ENCODE measurements at regions not wholly inside any gene's neighbourhood (a gene's known extent, or its start where the extent isn't known, plus 50 kb on each side); places are given as distances from the start of the nearest gene placed in this dataset.
A peak's percentile ranks its signal among the peaks of the same experiment; 100 is the strongest.

DNA sequence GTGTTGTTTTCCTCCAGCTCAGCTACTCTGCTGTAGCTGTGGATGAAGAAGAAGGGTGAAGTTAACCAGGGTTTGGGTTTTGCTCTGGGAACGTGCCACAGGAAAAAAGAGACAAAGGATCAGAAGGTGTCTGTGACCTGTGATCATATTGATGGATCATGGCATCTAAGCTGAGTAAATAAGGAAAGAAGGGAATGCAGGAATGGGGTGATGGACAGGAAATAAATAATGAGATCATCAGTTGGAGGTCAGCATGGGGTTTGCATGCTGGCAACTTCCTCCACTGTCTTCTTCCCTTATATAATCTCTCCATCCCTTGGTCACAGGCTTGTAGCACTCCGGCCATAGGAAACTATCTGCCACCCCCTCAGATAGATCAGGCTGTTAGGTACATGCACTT is 430.3 kb upstream of the PDE3A start:
- Histone ChIP-seq H3K4me3 (no peak overlapping the region), H3K9me3 (no peaks in the 10 kb centered on the region), H3K36me3 (peaks cover 0 to 6% (median 0%) of the 10 kb centered on the region in 3 donors), H3K27me3 (no peaks in the 10 kb centered on the region), H3K4me1 (no peaks in the 10 kb centered on the region), H3K27ac (no peak overlapping the region)
- intact Hi-C loops (cut with DNase I; ENCODE audit: low total_unique reads), result no loop called here
- TF ChIP-seq, protein P1, sequence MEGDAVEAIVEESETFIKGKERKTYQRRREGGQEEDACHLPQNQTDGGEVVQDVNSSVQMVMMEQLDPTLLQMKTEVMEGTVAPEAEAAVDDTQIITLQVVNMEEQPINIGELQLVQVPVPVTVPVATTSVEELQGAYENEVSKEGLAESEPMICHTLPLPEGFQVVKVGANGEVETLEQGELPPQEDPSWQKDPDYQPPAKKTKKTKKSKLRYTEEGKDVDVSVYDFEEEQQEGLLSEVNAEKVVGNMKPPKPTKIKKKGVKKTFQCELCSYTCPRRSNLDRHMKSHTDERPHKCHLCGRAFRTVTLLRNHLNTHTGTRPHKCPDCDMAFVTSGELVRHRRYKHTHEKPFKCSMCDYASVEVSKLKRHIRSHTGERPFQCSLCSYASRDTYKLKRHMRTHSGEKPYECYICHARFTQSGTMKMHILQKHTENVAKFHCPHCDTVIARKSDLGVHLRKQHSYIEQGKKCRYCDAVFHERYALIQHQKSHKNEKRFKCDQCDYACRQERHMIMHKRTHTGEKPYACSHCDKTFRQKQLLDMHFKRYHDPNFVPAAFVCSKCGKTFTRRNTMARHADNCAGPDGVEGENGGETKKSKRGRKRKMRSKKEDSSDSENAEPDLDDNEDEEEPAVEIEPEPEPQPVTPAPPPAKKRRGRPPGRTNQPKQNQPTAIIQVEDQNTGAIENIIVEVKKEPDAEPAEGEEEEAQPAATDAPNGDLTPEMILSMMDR (IDR thresholded peaks at IDR 0.05), result no peak
- no peak for DNase-seq

DNA sequence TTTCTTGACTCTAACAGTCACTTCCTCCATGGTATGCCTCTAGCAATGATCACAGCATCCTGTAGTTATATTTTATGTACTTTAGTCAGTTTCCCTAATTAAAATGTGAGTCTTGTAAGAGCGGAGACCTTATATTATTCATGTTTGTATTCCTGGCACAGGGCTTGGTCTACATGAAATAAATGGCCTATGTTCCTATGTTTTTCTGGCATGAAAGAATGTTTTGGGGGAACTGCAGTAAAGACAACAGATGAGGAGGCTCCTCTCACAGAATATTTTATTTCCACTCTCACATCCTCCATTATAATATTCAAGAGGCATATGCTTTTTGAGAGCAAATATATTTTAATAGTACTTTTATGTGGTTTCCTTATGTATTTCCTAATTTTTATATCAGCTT is 429.8 kb upstream of the PDE3A start:
- intact Hi-C loops (cut with DNase I; ENCODE audit: low total_unique reads), result no loop called here
- TF ChIP-seq, protein P1 (IDR thresholded peaks at IDR 0.05), result no peak
- peaks cover 0 to 6% (median 0%) of the 10 kb centered on the region in 3 donors for H3K36me3 ChIP-seq
- no peaks in the 10 kb centered on the region for H3K27me3 ChIP-seq
- H3K9me3 ChIP-seq, result no peaks in the 10 kb centered on the region
- no peaks in the 10 kb centered on the region for H3K4me1 ChIP-seq
- DNase-seq, result no peak
- no peak overlapping the region for H3K4me3 ChIP-seq
- no peak overlapping the region for H3K27ac ChIP-seq

DNA sequence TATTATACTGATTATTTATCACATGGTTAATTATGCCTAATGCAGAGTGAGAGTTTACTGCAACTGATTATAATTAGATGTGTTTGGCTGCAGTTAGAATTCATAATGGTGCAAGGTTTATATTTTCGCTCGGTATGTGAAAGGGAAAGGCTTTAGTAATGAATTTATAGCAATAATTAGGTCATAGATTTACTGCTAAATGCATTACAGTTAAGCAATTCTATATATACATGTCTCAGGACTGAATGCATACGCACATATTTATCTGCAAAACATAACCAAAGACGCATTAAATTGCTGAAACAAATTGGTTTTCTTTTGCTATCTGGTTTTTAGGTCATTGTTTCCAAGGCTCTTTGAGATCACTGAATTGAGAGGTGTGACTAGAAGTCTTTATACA is 428.1 kb upstream of the PDE3A start:
- Histone ChIP-seq H3K4me3 (no peak overlapping the region), H3K27ac (no peak overlapping the region), H3K36me3 (peaks cover 0 to 6% (median 0%) of the 10 kb centered on the region in 3 donors), H3K4me1 (peaks cover 0 to 4% (median 0%) of the 10 kb centered on the region in 4 donors), H3K9me3 (no peaks in the 10 kb centered on the region), H3K27me3 (no peaks in the 10 kb centered on the region)
- intact Hi-C loops (cut with DNase I; ENCODE audit: low total_unique reads), result no loop called here
- no peak for DNase-seq
- TF ChIP-seq, protein P1 (IDR thresholded peaks at IDR 0.05), result no peak

DNA sequence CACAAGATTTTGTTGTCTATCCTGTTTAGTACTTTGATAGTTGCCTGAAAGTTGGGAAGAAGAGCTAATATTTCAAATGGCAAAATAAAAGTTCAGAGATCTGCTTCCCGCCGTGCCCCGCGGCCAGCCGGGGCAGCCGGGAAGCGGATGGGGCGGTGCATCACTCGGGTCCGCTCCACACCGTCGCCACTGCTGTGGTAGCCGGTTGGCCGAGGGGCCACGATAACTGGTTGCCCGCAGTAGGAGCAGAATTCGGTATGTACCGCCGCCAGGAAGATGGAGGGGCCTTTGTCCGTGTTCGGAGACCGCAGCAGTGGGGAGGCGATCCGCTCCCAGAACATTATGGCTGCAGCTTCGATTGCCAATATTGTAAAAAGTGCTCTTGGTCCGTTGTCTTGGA is 427.2 kb upstream of the PDE3A start:
- Histone ChIP-seq H3K27ac (no peak overlapping the region), H3K27me3 (no peaks in the 10 kb centered on the region), H3K4me1 (peaks cover 0 to 12% (median 4%) of the 10 kb centered on the region in 4 donors), H3K9me3 (no peaks in the 10 kb centered on the region), H3K4me3 (no peak overlapping the region), H3K36me3 (peaks cover 0 to under 1% (median 0%) of the 10 kb centered on the region in 3 donors)
- no peak for DNase-seq
- intact Hi-C loops (cut with DNase I; ENCODE audit: low total_unique reads), result no loop called here
- TF ChIP-seq, protein P1 (IDR thresholded peaks at IDR 0.05), result no peak

DNA sequence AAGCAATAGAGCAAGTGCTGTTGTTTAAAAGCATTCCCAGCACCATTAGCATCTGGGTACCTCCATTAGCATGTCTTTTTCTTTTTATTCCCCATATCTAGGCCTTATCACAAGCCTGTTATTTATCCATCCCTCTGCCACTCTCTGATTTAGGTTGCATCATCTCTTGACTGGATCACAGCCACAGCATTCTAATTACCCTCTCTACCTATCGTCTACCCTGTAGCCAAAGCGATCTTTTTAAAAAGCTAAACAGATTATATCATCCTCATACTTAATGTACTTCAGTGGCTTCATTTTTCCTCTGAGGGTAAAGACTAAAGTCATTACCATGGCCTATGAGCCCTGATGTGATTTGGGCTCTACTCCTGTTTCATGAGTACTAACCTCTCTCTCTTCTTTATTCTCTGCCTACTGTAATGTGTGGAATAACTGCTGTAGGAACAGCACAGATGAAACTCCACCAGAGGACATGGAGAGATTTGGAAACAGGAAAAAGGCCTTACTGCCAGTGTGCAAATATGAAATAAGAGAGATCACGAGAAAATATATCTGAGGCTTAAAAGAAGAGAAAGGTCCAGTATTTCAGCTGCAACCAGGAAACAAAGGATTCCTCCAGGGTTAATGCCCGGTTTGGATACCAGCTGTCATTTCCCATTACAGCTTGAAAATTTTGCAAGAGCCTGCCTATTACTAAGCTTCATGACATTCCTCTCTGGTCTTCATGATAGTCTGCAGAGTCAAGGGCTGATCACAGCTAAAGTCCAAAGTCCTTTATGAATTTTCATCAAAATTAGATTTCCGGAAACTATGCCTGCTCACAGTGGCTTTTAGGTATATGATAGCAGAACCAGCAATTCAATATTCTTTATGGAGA is 422.5 kb upstream of the PDE3A start:
- H3K27me3 ChIP-seq, result no peaks in the 10 kb centered on the region

More for the DNA sequence above, 422.5 kb upstream of the PDE3A start:
- TF ChIP-seq, protein P1 (IDR thresholded peaks at IDR 0.05), result no peak
- Histone ChIP-seq H3K27ac (peak overlapping the region; percentile 71 to 73), H3K9me3 (no peaks in the 10 kb centered on the region), H3K4me3 (no peak overlapping the region), H3K36me3 (no peaks in the 10 kb centered on the region), H3K4me1 (peaks cover 0 to 24% (median 6%) of the 10 kb centered on the region in 4 donors)
- DNase-seq, result no peak
- intact Hi-C loops (cut with DNase I; ENCODE audit: low total_unique reads), result no loop called here
